ENCODE measurements at regions not wholly inside any gene's neighbourhood (a gene's known extent, or its start where the extent isn't known, plus 50 kb on each side); places are given as distances from the start of the nearest gene placed in this dataset.

DNA sequence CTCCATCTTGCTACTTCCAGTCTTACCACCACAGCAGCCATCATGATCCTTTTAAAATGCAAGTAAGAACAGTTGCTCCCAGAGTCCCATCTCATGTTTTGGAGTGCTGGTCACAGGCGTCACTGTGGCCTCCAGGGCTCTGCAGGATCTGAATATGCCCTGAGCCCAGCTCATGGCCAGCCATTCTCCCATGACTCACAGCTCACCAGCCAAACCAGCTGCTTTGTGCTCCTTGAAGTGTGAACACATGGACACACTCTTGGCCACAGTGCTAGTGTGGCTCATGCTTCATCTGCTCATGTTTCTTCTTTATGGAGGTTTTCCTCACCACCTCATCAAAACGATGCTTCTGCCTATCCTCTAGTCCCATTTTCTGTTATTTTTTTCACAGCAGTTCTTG lies 466.5 kb downstream of the UQCRFS1 start:
- Histone ChIP-seq H3K4me1 (ENCODE audit: insufficient read depth, low read length) (no peaks in the 10 kb centered on the region), H3K4me3 (ENCODE audit: low read length) (no peak overlapping the region), H3K36me3 (ENCODE audit: insufficient read depth, low read length) (no peaks in the 10 kb centered on the region), H2AFZ (ENCODE audit: low read depth, low read length) (no peak overlapping the region), H3K27me3 (ENCODE audit: insufficient read depth, low read length) (no peaks in the 10 kb centered on the region), H3K9me3 (ENCODE audit: low read length) (no peaks in the 10 kb centered on the region)

DNA sequence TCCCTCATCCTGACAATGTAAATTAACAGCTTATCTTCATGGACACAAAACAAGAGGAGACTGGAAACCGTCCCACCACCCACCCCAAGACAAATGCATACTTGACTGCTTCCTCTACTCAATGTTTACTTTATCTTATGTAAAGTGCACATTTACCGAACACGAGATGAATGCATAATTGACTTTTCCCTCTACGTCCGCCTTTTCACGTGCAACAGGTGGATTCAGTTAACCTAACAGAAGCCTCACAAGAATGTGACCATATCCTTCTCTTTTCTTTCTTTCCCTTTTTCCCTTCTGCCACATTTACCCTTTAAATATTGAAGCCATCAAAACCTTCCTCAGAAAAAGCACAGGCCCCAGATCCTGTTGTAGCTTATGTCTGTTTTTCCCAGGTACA lies 468.0 kb downstream of the UQCRFS1 start:
- H2AFZ ChIP-seq (ENCODE audit: low read depth, low read length), result no peak overlapping the region
- H3K4me1 ChIP-seq (ENCODE audit: insufficient read depth, low read length), result no peaks in the 10 kb centered on the region
- no peak overlapping the region for H3K4me3 ChIP-seq (ENCODE audit: low read length)
- H3K27me3 ChIP-seq (ENCODE audit: insufficient read depth, low read length), result no peaks in the 10 kb centered on the region
- no peaks in the 10 kb centered on the region for H3K36me3 ChIP-seq (ENCODE audit: insufficient read depth, low read length)
- H3K9me3 ChIP-seq (ENCODE audit: low read length), result no peaks in the 10 kb centered on the region

DNA sequence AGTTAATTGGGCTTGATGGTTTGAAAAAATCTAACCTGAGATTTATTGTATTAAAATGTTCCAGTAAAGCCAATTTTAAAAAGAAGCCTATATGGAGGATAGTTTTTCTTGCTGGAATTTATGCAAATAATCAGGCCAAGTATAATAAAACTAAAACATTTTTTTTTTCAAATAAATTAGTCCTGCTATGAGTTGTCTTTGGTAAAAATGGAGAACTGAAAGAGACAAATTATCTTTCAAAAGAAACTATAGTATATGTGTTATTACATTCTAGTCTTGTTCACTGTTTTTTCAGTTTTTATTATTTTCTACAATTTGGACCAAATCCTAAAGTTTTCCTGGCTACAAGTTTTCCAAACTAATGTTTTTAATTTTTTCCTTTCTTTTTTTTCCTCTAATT lies 468.9 kb downstream of the UQCRFS1 start:
- Histone ChIP-seq H2AFZ (ENCODE audit: low read depth, low read length) (no peak overlapping the region), H3K4me3 (ENCODE audit: low read length) (no peak overlapping the region), H3K36me3 (ENCODE audit: insufficient read depth, low read length) (no peaks in the 10 kb centered on the region), H3K4me1 (ENCODE audit: insufficient read depth, low read length) (no peaks in the 10 kb centered on the region), H3K9me3 (ENCODE audit: low read length) (no peaks in the 10 kb centered on the region), H3K27me3 (ENCODE audit: insufficient read depth, low read length) (no peaks in the 10 kb centered on the region)

DNA sequence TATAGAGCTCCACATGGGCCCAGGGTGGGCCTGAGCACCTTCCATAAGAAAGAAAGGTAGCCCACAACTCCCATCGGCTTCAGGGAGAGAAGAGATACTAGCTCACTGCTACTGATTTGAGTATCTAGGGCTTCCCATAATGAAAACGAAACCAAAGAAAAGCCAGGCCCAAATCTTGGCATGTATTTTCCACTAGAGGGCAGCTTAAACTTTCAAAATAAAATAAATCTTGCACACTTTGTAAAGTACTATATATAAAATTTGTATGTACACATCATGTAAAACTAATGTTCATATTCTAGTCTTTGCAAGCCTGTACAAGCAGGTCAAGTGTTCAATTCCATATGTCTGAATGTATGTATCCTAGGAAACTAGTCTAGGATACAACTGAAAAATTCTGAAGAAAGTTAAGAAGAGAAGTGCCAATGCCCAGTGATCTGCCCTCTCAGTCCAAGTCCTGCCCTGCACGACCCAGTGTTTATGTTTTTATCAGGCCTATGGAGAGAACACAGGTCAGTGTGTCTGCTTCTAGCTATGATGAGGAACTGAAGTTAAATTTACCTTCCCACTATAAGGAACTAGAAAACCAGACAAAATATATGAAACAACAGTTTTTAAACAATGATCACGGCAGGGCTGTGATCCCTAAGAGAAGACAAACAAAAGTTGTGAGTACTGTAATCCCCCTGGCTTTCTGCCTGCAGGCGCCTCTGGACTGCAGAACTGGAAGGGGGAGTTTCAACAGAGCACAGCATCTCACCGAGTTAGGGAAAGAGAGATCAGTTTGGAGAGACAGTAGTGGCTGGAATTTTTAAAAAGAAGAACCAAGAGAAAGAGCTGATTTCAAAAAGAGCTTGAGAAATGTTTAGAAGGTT lies 475.7 kb downstream of the UQCRFS1 start:
- peak overlapping the region; percentile 9 for H2AFZ ChIP-seq (ENCODE audit: low read depth, low read length)
- H3K36me3 ChIP-seq (ENCODE audit: insufficient read depth, low read length), result no peaks in the 10 kb centered on the region
- H3K27me3 ChIP-seq (ENCODE audit: insufficient read depth, low read length), result no peaks in the 10 kb centered on the region
- no peaks in the 10 kb centered on the region for H3K9me3 ChIP-seq (ENCODE audit: low read length)
- no peak overlapping the region for H3K4me3 ChIP-seq (ENCODE audit: low read length)
- H3K4me1 ChIP-seq (ENCODE audit: insufficient read depth, low read length), result no peaks in the 10 kb centered on the region

DNA sequence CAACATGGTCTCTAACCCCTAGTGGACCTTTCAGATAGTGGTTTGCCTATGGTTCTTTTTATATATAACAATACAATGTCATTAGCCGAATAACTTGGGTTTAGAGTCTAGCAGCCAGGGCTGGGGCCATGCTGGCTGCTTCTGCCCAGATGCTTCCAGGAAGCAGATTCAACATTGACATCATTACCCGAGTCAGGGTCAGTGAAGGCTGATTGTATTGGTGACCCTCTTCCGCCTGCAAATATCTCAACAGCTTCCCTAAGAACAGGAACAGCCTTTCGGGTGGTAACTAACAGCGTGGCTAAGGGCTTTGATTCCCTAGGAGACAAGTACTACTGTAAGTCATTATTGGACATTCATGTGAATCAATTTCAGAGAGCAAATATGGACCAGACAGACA lies 476.4 kb downstream of the UQCRFS1 start:
- Histone ChIP-seq H3K36me3 (ENCODE audit: insufficient read depth, low read length) (no peaks in the 10 kb centered on the region), H3K4me1 (ENCODE audit: insufficient read depth, low read length) (no peaks in the 10 kb centered on the region), H3K4me3 (ENCODE audit: low read length) (no peak overlapping the region), H3K9me3 (ENCODE audit: low read length) (no peaks in the 10 kb centered on the region), H3K27me3 (ENCODE audit: insufficient read depth, low read length) (no peaks in the 10 kb centered on the region), H2AFZ (ENCODE audit: low read depth, low read length) (peak overlapping the region; percentile 9)

DNA sequence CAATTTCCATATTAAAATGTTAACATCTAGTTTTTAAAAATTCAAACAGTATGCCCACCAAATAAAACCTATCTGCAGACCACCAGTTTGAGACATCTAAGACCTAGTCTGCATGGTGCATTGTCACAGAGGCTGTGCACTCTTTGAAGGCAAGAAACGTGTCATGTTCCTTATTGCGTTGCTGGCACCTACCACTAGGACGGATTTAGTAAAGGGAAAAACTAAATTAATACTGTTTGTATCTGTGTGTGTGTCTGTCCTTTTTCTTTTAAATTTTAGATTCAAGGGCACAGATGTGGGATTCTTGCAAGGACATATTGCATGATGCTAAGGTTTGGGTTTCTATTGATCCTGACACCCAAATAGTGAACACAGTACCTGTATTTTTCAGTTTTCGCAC lies 481.4 kb downstream of the UQCRFS1 start:
- peaks cover 18% of the 10 kb centered on the region for H3K27me3 ChIP-seq (ENCODE audit: insufficient read depth, low read length)
- H3K36me3 ChIP-seq (ENCODE audit: insufficient read depth, low read length), result no peaks in the 10 kb centered on the region
- no peaks in the 10 kb centered on the region for H3K9me3 ChIP-seq (ENCODE audit: low read length)
- H3K4me3 ChIP-seq (ENCODE audit: low read length), result no peak overlapping the region
- no peaks in the 10 kb centered on the region for H3K4me1 ChIP-seq (ENCODE audit: insufficient read depth, low read length)
- no peak overlapping the region for H2AFZ ChIP-seq (ENCODE audit: low read depth, low read length)

DNA sequence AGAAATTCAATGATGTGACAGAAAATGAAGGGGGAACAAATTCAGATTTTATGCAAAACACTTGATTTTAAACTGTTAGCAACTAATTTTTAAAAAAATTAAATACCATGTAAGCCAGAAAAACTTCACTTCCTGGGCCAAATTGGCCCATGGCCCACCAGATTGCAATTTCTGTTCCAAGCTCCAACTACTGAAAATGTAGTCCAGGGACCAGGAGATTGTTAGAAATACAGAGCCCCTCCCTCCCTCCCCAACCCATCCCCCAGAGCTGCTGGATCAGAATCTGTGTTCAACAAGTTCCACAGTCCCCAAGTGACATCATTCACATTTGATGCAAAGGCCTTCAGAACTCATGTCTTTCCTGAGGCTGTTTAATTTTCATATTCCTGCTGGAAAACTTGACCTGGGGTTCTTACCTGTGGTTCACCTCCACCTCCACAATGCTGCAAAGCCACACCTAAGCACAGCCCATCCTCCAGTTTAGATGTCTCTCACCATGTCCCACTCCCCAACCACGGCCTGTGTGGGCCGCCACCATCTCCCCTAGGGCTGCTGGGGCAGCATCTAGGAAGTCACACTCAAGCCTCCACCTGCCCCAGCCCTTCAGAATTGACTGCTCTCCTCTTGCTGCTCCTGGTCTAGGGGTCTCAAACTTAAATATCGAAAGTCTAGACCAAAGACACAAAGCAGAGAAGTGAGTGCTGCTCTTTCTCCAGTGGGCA lies 482.0 kb downstream of the UQCRFS1 start:
- Histone ChIP-seq H3K36me3 (ENCODE audit: insufficient read depth, low read length) (no peaks in the 10 kb centered on the region), H2AFZ (ENCODE audit: low read depth, low read length) (no peak overlapping the region), H3K4me1 (ENCODE audit: insufficient read depth, low read length) (no peaks in the 10 kb centered on the region), H3K4me3 (ENCODE audit: low read length) (no peak overlapping the region), H3K9me3 (ENCODE audit: low read length) (no peaks in the 10 kb centered on the region), H3K27me3 (ENCODE audit: insufficient read depth, low read length) (peaks cover 23% of the 10 kb centered on the region)

DNA sequence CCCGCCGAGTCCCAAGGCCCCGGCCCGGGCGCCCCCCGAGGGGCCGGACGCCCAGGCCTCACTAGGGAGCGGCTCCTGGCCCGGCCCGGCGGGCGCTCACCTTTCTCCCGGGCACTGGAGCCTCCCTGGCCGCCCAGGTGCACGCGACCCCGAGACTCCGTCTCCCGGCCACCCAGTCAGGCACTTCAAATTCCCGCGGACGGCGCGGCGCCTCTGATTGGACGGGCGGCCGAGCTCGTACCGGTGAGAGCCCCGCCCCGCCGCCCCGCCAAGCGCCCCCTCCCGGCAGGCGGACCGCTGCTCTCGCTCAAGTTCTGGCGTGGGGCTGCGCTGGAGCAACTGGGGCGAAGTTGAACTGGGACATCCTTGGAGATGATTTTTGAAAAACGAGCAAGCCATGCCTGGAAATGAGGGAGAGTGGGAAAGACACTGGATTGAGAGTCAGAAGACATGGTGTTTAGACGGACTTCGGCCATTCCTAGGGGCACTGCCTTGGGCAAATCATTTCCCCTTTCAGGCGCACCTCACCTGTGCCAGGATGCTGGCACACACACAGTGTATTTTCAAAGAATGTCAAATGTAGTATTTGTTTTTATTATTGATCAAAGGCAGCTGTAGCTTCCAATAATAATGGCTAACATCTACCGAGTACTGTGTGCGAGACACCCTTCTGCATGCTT lies 485.3 kb downstream of the UQCRFS1 start:
- no peaks in the 10 kb centered on the region for H3K36me3 ChIP-seq (ENCODE audit: insufficient read depth, low read length)
- peaks cover 31% of the 10 kb centered on the region for H3K27me3 ChIP-seq (ENCODE audit: insufficient read depth, low read length)
- H3K4me1 ChIP-seq (ENCODE audit: insufficient read depth, low read length), result no peaks in the 10 kb centered on the region
- H3K4me3 ChIP-seq (ENCODE audit: low read length), result no peak overlapping the region
- no peaks in the 10 kb centered on the region for H3K9me3 ChIP-seq (ENCODE audit: low read length)
- H2AFZ ChIP-seq (ENCODE audit: low read depth, low read length), result no peak overlapping the region

DNA sequence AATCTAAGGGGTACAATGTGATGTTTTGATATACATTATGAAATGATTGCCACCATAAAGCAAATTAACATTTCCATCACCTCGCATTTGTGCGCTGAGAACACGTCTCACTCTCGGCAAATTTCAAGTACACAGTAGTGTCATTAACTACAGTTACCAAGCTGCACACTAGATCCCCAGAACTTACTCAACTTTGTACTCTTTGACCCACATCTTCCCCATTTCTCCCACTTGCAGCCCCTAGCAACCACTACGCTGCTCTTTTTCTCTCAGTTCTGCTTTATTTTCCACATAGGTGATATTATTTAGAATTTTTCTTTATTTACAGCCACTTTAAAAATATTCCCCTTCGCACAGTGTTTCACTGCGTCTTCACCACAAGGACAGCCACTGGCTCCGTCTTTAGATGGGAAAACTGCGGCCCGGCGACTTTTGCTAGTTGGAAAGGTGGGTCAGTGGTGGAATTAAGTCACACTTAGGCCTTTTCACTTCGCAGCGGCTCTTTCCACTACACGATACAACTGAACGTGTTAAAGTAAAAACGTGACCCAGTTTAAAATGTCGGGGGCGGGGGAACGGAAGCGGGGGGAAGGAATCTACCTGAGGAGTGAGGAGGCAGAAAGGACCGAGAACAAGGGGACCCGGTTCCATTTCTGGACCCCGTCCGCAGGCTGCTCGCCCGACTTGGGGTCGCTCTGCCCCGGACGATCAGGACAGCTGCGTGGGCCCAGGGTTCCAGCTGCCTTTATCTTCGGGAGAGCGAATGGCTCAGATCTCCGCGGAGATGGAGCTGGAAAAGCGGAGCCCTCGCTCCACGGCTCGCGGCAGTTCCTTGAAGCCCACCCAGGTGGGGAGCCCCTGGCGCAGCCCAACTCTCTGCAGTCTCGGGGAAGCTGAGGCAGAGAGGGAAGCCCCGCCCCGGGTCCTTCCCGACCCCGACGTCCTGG lies 486.1 kb downstream of the UQCRFS1 start:
- H3K9me3 ChIP-seq (ENCODE audit: low read length), result no peaks in the 10 kb centered on the region

DNA sequence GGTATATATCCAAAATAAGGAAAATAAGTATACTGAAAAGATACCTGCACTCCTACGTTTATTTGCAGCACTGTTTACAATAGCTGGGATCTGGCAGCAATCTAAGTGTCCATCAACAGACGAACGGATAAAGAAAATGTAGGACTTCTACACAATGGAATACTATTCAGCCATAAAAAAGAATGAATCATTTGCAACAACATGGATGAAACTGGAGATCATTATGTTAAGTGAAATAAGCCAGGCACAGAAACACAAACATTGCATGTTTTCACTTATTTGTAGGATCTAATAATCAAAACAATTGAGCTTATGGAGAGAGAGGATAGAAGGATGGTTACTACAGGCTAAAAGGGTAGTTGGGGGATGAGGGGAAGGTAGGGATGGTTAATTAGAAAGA lies 494.0 kb downstream of the UQCRFS1 start:
- Histone ChIP-seq H3K27me3 (ENCODE audit: insufficient read depth, low read length) (no peaks in the 10 kb centered on the region), H3K36me3 (ENCODE audit: insufficient read depth, low read length) (no peaks in the 10 kb centered on the region), H2AFZ (ENCODE audit: low read depth, low read length) (no peak overlapping the region), H3K4me1 (ENCODE audit: insufficient read depth, low read length) (no peaks in the 10 kb centered on the region), H3K9me3 (ENCODE audit: low read length) (no peaks in the 10 kb centered on the region), H3K4me3 (ENCODE audit: low read length) (no peak overlapping the region)

More for the DNA sequence above, 486.1 kb downstream of the UQCRFS1 start:
- H3K4me3 ChIP-seq (ENCODE audit: low read length), result no peak overlapping the region
- peaks cover 31% of the 10 kb centered on the region for H3K27me3 ChIP-seq (ENCODE audit: insufficient read depth, low read length)
- no peak overlapping the region for H2AFZ ChIP-seq (ENCODE audit: low read depth, low read length)
- no peaks in the 10 kb centered on the region for H3K4me1 ChIP-seq (ENCODE audit: insufficient read depth, low read length)
- no peaks in the 10 kb centered on the region for H3K36me3 ChIP-seq (ENCODE audit: insufficient read depth, low read length)

DNA sequence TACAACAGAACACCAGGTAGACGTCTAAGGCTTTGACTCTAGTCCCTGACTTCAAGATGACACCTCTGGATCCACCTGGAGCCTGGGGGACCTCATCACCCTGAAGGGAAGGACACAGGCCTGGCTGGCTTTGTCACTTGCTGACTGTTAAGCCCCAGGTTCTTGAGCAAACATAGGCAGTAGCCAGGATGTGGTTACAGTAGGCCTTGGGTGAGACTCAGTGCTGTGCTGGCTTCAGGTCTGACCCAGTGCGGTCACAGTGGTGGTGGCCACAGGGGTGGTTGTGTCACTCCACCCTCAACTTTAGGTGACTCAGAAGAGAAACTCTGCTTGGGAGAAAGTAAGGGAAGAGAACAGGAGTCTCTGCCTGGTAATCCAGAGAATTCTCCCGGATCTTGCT lies 497.8 kb downstream of the UQCRFS1 start:
- Histone ChIP-seq H2AFZ (ENCODE audit: low read depth, low read length) (no peak overlapping the region), H3K4me1 (ENCODE audit: insufficient read depth, low read length) (no peaks in the 10 kb centered on the region), H3K4me3 (ENCODE audit: low read length) (no peak overlapping the region), H3K36me3 (ENCODE audit: insufficient read depth, low read length) (no peaks in the 10 kb centered on the region), H3K9me3 (ENCODE audit: low read length) (no peaks in the 10 kb centered on the region), H3K27me3 (ENCODE audit: insufficient read depth, low read length) (no peaks in the 10 kb centered on the region)

DNA sequence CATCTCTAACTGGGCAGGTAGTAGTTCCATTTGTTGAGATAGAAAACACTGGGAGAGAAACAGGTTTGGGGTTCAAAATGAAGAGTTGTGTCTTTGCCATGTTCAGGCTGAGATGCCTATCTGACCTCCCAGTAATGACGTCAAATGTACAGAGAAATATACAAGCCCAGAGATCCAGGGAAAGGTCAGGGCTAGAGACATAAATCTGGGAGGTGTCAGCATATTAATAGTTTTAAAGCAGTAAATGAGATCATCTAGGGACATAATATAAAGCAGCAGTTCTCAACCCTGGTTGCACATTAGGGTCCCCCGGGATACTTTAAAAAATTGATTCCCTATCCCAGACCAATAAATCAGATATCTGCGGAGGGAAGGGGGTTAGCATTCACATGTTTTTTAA lies 501.5 kb downstream of the UQCRFS1 start:
- Histone ChIP-seq H3K9me3 (ENCODE audit: low read length) (no peaks in the 10 kb centered on the region), H3K4me3 (ENCODE audit: low read length) (no peak overlapping the region), H3K27me3 (ENCODE audit: insufficient read depth, low read length) (no peaks in the 10 kb centered on the region), H3K4me1 (ENCODE audit: insufficient read depth, low read length) (no peaks in the 10 kb centered on the region), H3K36me3 (ENCODE audit: insufficient read depth, low read length) (no peaks in the 10 kb centered on the region), H2AFZ (ENCODE audit: low read depth, low read length) (no peak overlapping the region)

Measured in neuron (in vitro differentiated cells).